Stomach (tissue), 8 donors: ENCODE measurements at regions not wholly inside any gene's neighbourhood (a gene's known extent, or its start where the extent isn't known, plus 50 kb on each side); places are given as distances from the start of the nearest gene placed in this dataset.
A peak's percentile ranks its signal among the peaks of the same experiment; 100 is the strongest.
"Not testable (repeated sequence)": the region's sequence is repeated elsewhere in the genome, so short reads cannot be mapped to it uniquely, and the experiment has no call there.

Experiments
- DNase-seq, 2 donors: peaks; one replicate each; pipeline versions ENCODE4 v3.0.0 to v3.0.0-alpha.2; 2013 to 2019
- H3K27ac ChIP-seq, 5 donors: fragments of 200-600 bp in 4 of 5; sonication (generic) in 4 of 5; one replicate each; pipeline ENCODE4 v1.5.1; 2013 to 2019; ENCODE audit warnings: mild to moderate bottlenecking in 1 of 5, moderate library complexity in 1 of 5
- H3K27me3 ChIP-seq, 3 donors: fragments of 200-600 bp; sonication (generic); one replicate each; pipeline ENCODE4 v1.5.1; 2017 to 2019; ENCODE audit warnings: mixed run types in 1 of 3
- H3K36me3 ChIP-seq, 4 donors: fragments of 200-600 bp; sonication (generic); 1 replicate in 3 of 4; 2 replicates in 1 of 4; pipeline ENCODE4 v1.5.1; 2016 to 2019
- H3K4me1 ChIP-seq, 4 donors: fragments of 200-600 bp; sonication (generic); one replicate each; pipeline ENCODE4 v1.5.1; 2016 to 2019
- H3K4me3 ChIP-seq, 4 donors: fragments of 200-600 bp; sonication (generic) in 3 of 4; one replicate each; pipeline ENCODE4 v1.5.1; 2016 to 2019; ENCODE audit warnings: mild to moderate bottlenecking in 1 of 4
- H3K9me3 ChIP-seq, 4 donors: fragments of 200-600 bp; sonication (generic); one replicate each; pipeline ENCODE4 v1.5.1; 2016 to 2019
- EP300 ChIP-seq: sonication (generic); formaldehyde crosslinking; IDR thresholded peaks from one replicate; pipeline ENCODE4 v1.6.1; 2017; ENCODE audit warnings: antibody characterized with exemption
- POLR2A ChIP-seq, 4 donors: fragments of 450-650 bp; IDR thresholded peaks; one replicate each; pipeline ENCODE4 v1.6.1; 2016; ENCODE audit warnings: antibody characterized with exemption in 4 of 4, control low read depth in 2 of 4, mild to moderate bottlenecking in 1 of 4, moderate library complexity in 1 of 4
- POLR2AphosphoS5 ChIP-seq, 3 donors: sonication (generic); formaldehyde crosslinking; IDR thresholded peaks; one replicate each; pipeline ENCODE4 v1.6.1; 2016; ENCODE audit warnings: antibody characterized with exemption in 3 of 3
- WGBS, 5 donors: extraction: QIAGEN DNeasy Blood & Tissue Kit in 3 of 5; methylation state at CpG; one replicate each; pipeline versions ENCODE4 v1.1.5 to v1.1.7; 2013 to 2018; 5-methylcytosine and 5-hydroxymethylcytosine counted together
- intact Hi-C: fragments of 100-400 bp; cut with DNase I; formaldehyde crosslinking; loops from one replicate; pipeline ENCODE4 v1.15.1; 2023; ENCODE audit warnings: low total_unique reads
- TF ChIP-seq, protein P1 (sequence below), 7 experiments: fragments of 450-650 bp in 4 of 7; fragments of 200-600 bp in 3 of 7; sonication (generic) in 3 of 7; IDR thresholded peaks; one replicate each; pipeline ENCODE4 v1.5.1; 2016 to 2019; ENCODE audit warnings: antibody characterized with exemption in 7 of 7, control low read depth in 2 of 7, mild to moderate bottlenecking in 1 of 7
- donor health status: healthy with polysubstance abuse.
- donor health status: Bipolar disorder and iron deficiency.
- donor health status: healthy.

GRCh38 chr3:151675858-151676615, 57.7 kb upstream of the AADACL2 start:
- no peak for TF ChIP-seq POLR2AphosphoS5 (IDR thresholded peaks at IDR 0.05)
- TF ChIP-seq POLR2A (IDR thresholded peaks at IDR 0.05) = no peak
- no peak for TF ChIP-seq EP300
- TF ChIP-seq, protein P1, sequence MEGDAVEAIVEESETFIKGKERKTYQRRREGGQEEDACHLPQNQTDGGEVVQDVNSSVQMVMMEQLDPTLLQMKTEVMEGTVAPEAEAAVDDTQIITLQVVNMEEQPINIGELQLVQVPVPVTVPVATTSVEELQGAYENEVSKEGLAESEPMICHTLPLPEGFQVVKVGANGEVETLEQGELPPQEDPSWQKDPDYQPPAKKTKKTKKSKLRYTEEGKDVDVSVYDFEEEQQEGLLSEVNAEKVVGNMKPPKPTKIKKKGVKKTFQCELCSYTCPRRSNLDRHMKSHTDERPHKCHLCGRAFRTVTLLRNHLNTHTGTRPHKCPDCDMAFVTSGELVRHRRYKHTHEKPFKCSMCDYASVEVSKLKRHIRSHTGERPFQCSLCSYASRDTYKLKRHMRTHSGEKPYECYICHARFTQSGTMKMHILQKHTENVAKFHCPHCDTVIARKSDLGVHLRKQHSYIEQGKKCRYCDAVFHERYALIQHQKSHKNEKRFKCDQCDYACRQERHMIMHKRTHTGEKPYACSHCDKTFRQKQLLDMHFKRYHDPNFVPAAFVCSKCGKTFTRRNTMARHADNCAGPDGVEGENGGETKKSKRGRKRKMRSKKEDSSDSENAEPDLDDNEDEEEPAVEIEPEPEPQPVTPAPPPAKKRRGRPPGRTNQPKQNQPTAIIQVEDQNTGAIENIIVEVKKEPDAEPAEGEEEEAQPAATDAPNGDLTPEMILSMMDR (IDR thresholded peaks at IDR 0.05) = no peak
- H3K27ac ChIP-seq = no peak overlapping the region
- H3K4me3 ChIP-seq = no peak overlapping the region
- 86 to 94% (median 89%) methylated on average over 8 of the region's 8 CpGs for WGBS, 5 donors
- no peaks in the 10 kb centered on the region for H3K4me1 ChIP-seq
- H3K27me3 ChIP-seq = no peaks in the 10 kb centered on the region
- intact Hi-C loops = no loop called here
- no peak for DNase-seq
- H3K9me3 ChIP-seq = peaks cover 0 to 3% (median 0%) of the 10 kb centered on the region in 4 donors
- H3K36me3 ChIP-seq = no peaks in the 10 kb centered on the region

- no peaks in the 10 kb centered on the region for H3K27me3 ChIP-seq
- H3K9me3 ChIP-seq = peaks cover 0 to 3% (median 0%) of the 10 kb centered on the region in 4 donors
- TF ChIP-seq, protein P1 (IDR thresholded peaks at IDR 0.05) = no peak
- TF ChIP-seq POLR2AphosphoS5 (IDR thresholded peaks at IDR 0.05) = no peak
- TF ChIP-seq POLR2A (IDR thresholded peaks at IDR 0.05) = no peak
- TF ChIP-seq EP300 = no peak
- 52 to 90% (median 81%) methylated on average over 1 of the region's 1 CpG for WGBS, 5 donors
- intact Hi-C loops = no loop called here
- H3K36me3 ChIP-seq = no peaks in the 10 kb centered on the region
- no peak overlapping the region for H3K4me3 ChIP-seq
- no peak overlapping the region for H3K27ac ChIP-seq
- H3K4me1 ChIP-seq = no peaks in the 10 kb centered on the region
- no peak for DNase-seq
Observed at GRCh38 chr3:151673974-151674373, 59.8 kb upstream of the AADACL2 start.

DNA sequence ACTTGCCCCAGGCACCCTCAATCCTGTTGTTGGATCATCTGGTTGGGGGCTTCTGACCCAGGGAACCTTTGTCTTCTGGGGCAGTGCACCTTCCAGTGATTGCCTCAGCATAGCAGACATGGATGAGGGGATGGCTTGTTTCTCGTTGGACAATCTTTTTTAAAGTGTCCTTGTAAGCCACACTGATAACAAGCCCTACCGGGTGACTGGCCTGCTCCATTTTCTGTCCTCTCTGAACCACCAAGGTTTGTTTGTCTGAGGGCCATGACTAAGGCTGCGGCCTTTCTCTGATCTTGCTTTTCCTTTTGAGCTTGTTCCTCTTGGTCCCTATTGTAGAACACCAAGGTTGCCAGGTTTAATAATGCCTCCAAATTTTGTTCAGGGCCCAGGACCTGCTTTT, 66.0 kb upstream of the AADACL2 start:
- WGBS, 5 donors = 81 to 92% (median 87%) methylated on average over 3 of the region's 3 CpGs
- H3K36me3 ChIP-seq, H3K27me3 ChIP-seq, DNase-seq, H3K9me3 ChIP-seq, H3K27ac ChIP-seq, intact Hi-C loops, H3K4me3 ChIP-seq, H3K4me1 ChIP-seq: not testable (repeated sequence)

- intact Hi-C loops = no loop called here
- peak in 1 of 2 donors; percentile 5 for DNase-seq
- Histone ChIP-seq H3K4me1 (no peaks in the 10 kb centered on the region), H3K9me3 (no peaks in the 10 kb centered on the region), H3K4me3 (no peak overlapping the region), H3K27ac (no peak overlapping the region), H3K27me3 (no peaks in the 10 kb centered on the region), H3K36me3 (no peaks in the 10 kb centered on the region)
- TF ChIP-seq, protein P1 (IDR thresholded peaks at IDR 0.05) = no peak
- TF ChIP-seq EP300 (no peak), POLR2AphosphoS5 (IDR thresholded peaks at IDR 0.05) (no peak), POLR2A (IDR thresholded peaks at IDR 0.05) (no peak)
- WGBS, 5 donors = 67 to 80% (median 76%) methylated on average over 4 of the region's 4 CpGs
Observed at GRCh38 chr3:151660885-151661284, 72.8 kb upstream of the AADACL2 start.

DNA sequence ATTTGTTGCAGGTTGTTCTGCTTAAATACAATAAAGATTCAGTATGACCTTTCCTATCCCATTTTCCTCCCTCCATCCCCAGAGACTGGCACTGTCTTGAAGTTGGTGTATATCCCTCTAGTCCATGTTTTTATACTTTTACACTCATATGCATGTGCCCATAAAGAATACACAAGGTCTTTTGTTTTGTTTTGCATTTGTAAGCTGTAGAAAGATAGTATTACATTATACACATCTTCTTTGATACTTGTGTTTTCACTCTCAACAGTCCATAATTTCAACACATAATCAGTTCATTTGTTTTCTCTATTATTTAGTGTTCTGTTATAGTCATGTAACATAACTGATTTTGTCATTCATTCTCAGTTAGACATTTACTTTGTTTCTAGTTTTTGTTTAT, 88.7 kb upstream of the AADACL2 start:
- H3K4me3 ChIP-seq = no peak overlapping the region
- DNase-seq = no peak
- no peak overlapping the region for H3K27ac ChIP-seq
- no peaks in the 10 kb centered on the region for H3K36me3 ChIP-seq
- TF ChIP-seq POLR2A (IDR thresholded peaks at IDR 0.05) (no peak), POLR2AphosphoS5 (IDR thresholded peaks at IDR 0.05) (no peak), EP300 (no peak)
- TF ChIP-seq, protein P1 (IDR thresholded peaks at IDR 0.05) = no peak
- intact Hi-C loops = no loop called here
- no peaks in the 10 kb centered on the region for H3K9me3 ChIP-seq
- no peaks in the 10 kb centered on the region for H3K4me1 ChIP-seq
- no peaks in the 10 kb centered on the region for H3K27me3 ChIP-seq
